HEK293T (cell line): ENCODE measurements at regions not wholly inside any gene's neighbourhood (a gene's known extent, or its start where the extent isn't known, plus 50 kb on each side); places are given as distances from the start of the nearest gene placed in this dataset.

Experiments used
- CTCF ChIA-PET: fragments of 350-600 bp; formaldehyde crosslinking; extraction: SDS; loops from one replicate; lab custom pipeline; 2021; ENCODE audit warnings: antibody characterized with exemption, inconsistent platforms; lab: Yijun Ruan, JAX
- POLR2A ChIA-PET: fragments of 350-600 bp; formaldehyde crosslinking; extraction: SDS; loops from one replicate; lab custom pipeline; 2020; ENCODE audit warnings: antibody characterized with exemption, inconsistent platforms; lab: Yijun Ruan, JAX
- DNase-seq: peaks from one replicate; pipeline ENCODE4 v3.0.0; 2012; ENCODE audit warnings: mixed read lengths; ENCODE audit errors: extremely low spot score
- ARNT ChIP-seq: fragments of 450-650 bp; IDR thresholded peaks from 2 replicates; pipeline ENCODE4 v1.6.1; 2017; ENCODE audit warnings: mild to moderate bottlenecking
- BHLHE40 ChIP-seq: fragments of 450-650 bp; IDR thresholded peaks from 2 replicates; pipeline ENCODE4 v1.6.1; 2016; ENCODE audit warnings: mild to moderate bottlenecking, moderate library complexity, borderline replicate concordance
- CTBP1 ChIP-seq: fragments of 450-650 bp; IDR thresholded peaks from 2 replicates; pipeline ENCODE4 v1.6.1; 2016; ENCODE audit warnings: borderline replicate concordance
- ELF4 ChIP-seq: fragments of 450-650 bp; IDR thresholded peaks from 2 replicates; pipeline ENCODE4 v1.6.1; 2017; ENCODE audit warnings: antibody characterized with exemption
- FOXA1 ChIP-seq: fragments of 450-650 bp; IDR thresholded peaks from 2 replicates; pipeline ENCODE4 v1.6.1; 2016; ENCODE audit warnings: mild to moderate bottlenecking
- FOXK2 ChIP-seq: fragments of 450-650 bp; IDR thresholded peaks from 2 replicates; pipeline ENCODE4 v1.6.1; 2016; ENCODE audit warnings: mild to moderate bottlenecking
- FOXM1 ChIP-seq: fragments of 450-650 bp; IDR thresholded peaks from 2 replicates; pipeline ENCODE4 v1.6.1; 2017; ENCODE audit warnings: mild to moderate bottlenecking, borderline replicate concordance
- HDGF ChIP-seq: fragments of 450-650 bp; IDR thresholded peaks from 2 replicates; pipeline ENCODE4 v1.6.1; 2017; ENCODE audit warnings: antibody characterized with exemption, borderline replicate concordance
- L3MBTL2 ChIP-seq: fragments of 450-650 bp; conservative IDR thresholded peaks from 2 replicates; pipeline ENCODE4 v1.6.1; 2016; ENCODE audit warnings: mild to moderate bottlenecking
- LEF1 ChIP-seq: fragments of 450-650 bp; IDR thresholded peaks from 2 replicates; pipeline ENCODE4 v1.6.1; 2017; ENCODE audit warnings: mild to moderate bottlenecking, borderline replicate concordance
- NFRKB ChIP-seq: fragments of 450-650 bp; IDR thresholded peaks from 2 replicates; pipeline ENCODE4 v1.6.1; 2016; ENCODE audit warnings: mild to moderate bottlenecking, moderate library complexity
- SP1 ChIP-seq: fragments of 450-650 bp; IDR thresholded peaks from 2 replicates; pipeline ENCODE4 v1.6.1; 2017
- SUZ12 ChIP-seq: fragments of 450-650 bp; IDR thresholded peaks from 2 replicates; pipeline ENCODE4 v1.6.1; 2016; ENCODE audit warnings: mild to moderate bottlenecking
- TARDBP ChIP-seq: fragments of 450-650 bp; IDR thresholded peaks from 2 replicates; pipeline ENCODE4 v1.6.1; 2016
- ZNF384 ChIP-seq: fragments of 450-650 bp; IDR thresholded peaks from 2 replicates; pipeline ENCODE4 v1.6.1; 2016
- TF ChIP-seq, protein P1 (sequence below): fragments of 450-650 bp; IDR thresholded peaks from 2 replicates; pipeline ENCODE4 v1.6.1; 2016

DNA sequence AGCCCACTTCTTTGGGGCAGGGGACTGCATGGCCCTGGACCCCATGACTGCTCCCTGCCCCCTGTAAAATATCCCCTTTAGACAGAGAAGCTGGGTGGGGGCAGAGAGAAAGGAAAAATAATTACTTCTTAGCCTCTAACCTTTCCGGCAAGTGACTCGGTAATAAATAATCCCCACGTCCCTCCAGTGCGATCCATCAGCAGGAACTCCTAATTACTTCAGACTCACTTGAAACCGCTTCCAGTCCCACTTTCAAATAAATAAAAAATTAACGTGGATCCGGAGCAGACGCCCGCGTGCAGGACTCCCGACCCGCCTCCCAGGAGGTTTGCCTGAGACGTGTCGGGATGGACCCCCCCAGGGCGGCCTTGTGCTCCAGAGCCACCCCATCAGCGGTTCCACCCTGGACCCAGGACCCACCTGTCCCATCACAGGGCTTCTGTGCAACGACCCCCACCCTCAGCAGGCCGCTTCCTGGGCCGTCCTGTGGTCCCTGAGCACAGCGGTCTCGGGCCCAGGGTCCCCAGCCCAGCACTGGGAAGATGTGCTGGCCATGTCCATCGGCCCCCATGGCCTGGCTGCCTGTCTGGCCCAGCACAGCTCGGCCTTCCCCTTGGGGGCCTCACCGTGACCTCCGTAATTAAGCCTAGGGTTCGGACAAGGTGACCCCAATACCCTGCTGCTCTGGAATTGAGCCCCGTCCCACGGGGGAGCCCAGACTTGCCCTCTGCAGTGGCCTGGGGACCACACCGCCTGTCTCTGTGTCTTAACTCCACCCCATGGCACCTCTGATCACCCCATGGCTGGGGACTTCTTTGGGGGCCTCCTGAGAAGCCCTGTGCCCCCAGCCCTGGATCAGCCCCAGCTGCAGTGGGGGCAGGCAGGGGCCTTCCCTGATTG lies 108.0 kb downstream of the UNCX start:
- ChIA-PET POLR2A (no interaction called here), CTCF (no interaction called here)
- no peak for DNase-seq
- TF ChIP-seq ZNF384 (no peak), ELF4 (no peak), FOXA1 (no peak), CTBP1 (no peak), TARDBP (no peak), SUZ12 (no peak), FOXK2 (no peak), SP1 (no peak), BHLHE40 (no peak), FOXM1 (no peak), ARNT (no peak)
- TF ChIP-seq, protein P1, sequence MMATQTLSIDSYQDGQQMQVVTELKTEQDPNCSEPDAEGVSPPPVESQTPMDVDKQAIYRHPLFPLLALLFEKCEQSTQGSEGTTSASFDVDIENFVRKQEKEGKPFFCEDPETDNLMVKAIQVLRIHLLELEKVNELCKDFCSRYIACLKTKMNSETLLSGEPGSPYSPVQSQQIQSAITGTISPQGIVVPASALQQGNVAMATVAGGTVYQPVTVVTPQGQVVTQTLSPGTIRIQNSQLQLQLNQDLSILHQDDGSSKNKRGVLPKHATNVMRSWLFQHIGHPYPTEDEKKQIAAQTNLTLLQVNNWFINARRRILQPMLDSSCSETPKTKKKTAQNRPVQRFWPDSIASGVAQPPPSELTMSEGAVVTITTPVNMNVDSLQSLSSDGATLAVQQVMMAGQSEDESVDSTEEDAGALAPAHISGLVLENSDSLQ = no peak

- TF ChIP-seq HDGF (no peak), BHLHE40 (no peak), TARDBP (no peak), FOXM1 (no peak), L3MBTL2 (no peak), CTBP1 (no peak), FOXK2 (no peak), SUZ12 (no peak), ARNT (no peak)
- TF ChIP-seq, protein P1 = no peak
- CTCF ChIA-PET = no interaction called here
- DNase-seq = no peak
- POLR2A ChIA-PET = no interaction called here
These were observed 108.9 kb downstream of the UNCX start for GRCh38 chr7:1341361-1342089.

DNA sequence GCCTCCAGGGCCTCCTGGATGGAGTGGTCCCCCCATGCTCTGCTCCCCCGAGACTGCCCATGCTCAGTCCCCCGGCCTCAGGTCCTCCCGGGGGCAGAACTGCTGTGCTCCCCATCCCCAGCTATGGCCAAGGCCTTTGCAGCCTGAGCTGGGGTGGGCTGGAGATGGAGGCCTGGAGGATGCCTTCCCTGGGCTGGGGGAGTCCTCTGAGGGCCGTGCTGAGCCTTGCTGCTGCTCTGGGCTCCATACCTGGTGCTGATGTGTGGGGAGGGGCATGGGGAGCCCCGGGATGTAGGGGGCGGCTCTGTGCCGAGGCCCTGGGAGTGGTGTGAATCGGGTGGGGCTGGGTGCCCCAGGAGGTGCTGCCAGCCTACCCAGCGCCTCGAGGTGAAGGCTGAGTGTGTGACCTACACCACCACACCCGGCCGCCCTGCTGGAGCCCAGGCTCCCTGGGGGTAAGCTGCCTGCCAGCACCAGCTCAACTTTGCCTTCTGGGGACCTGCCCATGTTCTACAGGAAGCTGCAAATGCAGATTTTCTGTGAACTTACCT lies 109.5 kb downstream of the UNCX start:
- POLR2A ChIA-PET = no interaction called here
- CTCF ChIA-PET = no interaction called here
- TF ChIP-seq SUZ12 = no peak
- TF ChIP-seq FOXA1 = no peak
- TF ChIP-seq L3MBTL2 = no peak
- TF ChIP-seq FOXM1 = no peak
- TF ChIP-seq HDGF = no peak
- no peak for TF ChIP-seq BHLHE40
- no peak for TF ChIP-seq SP1
- no peak for TF ChIP-seq ZNF384
- TF ChIP-seq NFRKB = no peak
- TF ChIP-seq, protein P1 = no peak
- no peak for TF ChIP-seq TARDBP
- no peak for TF ChIP-seq FOXK2
- no peak for TF ChIP-seq CTBP1
- no peak for TF ChIP-seq ARNT
- TF ChIP-seq ELF4 = no peak
- no peak for TF ChIP-seq LEF1
- DNase-seq = no peak

DNA sequence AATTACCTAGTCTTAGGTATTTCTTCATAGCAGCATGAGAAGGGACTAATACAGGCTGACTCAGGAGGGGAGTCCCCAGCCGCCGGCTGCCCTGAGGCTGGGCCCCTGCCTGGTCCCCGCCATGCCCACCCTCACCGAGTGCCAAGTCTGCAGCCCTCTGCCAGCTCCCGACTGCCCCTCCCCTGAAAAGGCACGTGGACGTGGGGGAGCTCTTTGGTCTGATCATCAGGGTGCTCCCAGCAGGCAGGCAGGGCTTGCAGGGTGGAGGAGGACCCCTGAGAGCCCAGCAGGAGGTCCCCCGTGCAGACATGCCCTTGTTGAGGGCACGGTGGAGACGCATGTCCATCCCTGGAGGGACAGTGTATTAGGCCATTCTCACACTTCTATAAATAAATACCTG lies 110.9 kb downstream of the UNCX start:
- ChIA-PET POLR2A (no interaction called here), CTCF (no interaction called here)
- no peak for DNase-seq
- TF ChIP-seq BHLHE40 (no peak), ELF4 (no peak), CTBP1 (no peak), SUZ12 (no peak), ARNT (no peak), FOXA1 (no peak), L3MBTL2 (no peak), HDGF (no peak), ZNF384 (no peak), FOXM1 (no peak), SP1 (no peak)

- no peak for TF ChIP-seq L3MBTL2
- TF ChIP-seq ELF4 = no peak
- TF ChIP-seq FOXM1 = no peak
- TF ChIP-seq HDGF = no peak
- no peak for TF ChIP-seq FOXK2
- no peak for TF ChIP-seq FOXA1
- TF ChIP-seq CTBP1 = no peak
- no peak for TF ChIP-seq TARDBP
- ChIA-PET CTCF (no interaction called here), POLR2A (no interaction called here)
- DNase-seq = no peak
These were observed 111.7 kb downstream of the UNCX start for GRCh38 chr7:1344421-1344820.
